ENCODE measurements at regions not wholly inside any gene's neighbourhood (a gene's known extent, or its start where the extent isn't known, plus 50 kb on each side); places are given as distances from the start of the nearest gene placed in this dataset.

- H3K4me3 ChIP-seq (ENCODE audit: low read depth, low read length), result no peak overlapping the region
- no peaks in the 10 kb centered on the region for H3K4me1 ChIP-seq
- Mint-ChIP-seq H3K27me3 (ENCODE audit: insufficient read depth, unreplicated experiment) (peaks cover 18% of the 10 kb centered on the region), H3K4me3 (ENCODE audit: unreplicated experiment) (no peak overlapping the region), H3K36me3 (ENCODE audit: insufficient read depth, unreplicated experiment) (no peaks in the 10 kb centered on the region), H3K4me1 (ENCODE audit: low read depth, unreplicated experiment) (no peaks in the 10 kb centered on the region), H3K27ac (ENCODE audit: unreplicated experiment) (no peak overlapping the region), H3K9me3 (ENCODE audit: unreplicated experiment) (no peaks in the 10 kb centered on the region)
- no peaks in the 10 kb centered on the region for H3K27me3 ChIP-seq (replicated peaks; ENCODE audit: control insufficient read depth, insufficient read depth, low read length)
- intact Hi-C loops (cut with micrococcal nuclease; ENCODE audit: unreplicated experiment), result no loop called here
- DNase-seq, result no peak
- BruUV-seq (replicated peaks), result no TSS peak
- H3K36me3 ChIP-seq (ENCODE audit: control insufficient read depth, insufficient read depth, low read length), result no peaks in the 10 kb centered on the region
- H3K9me3 ChIP-seq, result no peaks in the 10 kb centered on the region
- CTCF ChIA-PET, result no interaction called here
- no peak for TF ChIP-seq CTCF (IDR thresholded peaks at IDR 0.05; ENCODE audit: insufficient read depth in 1 of 2, low read depth in 1 of 2, low read length in 1 of 2, severe bottlenecking in 1 of 2, unreplicated experiment in 1 of 2)
- POLR2A ChIA-PET, result no interaction called here
These were observed 164.1 kb downstream of the ID4 start for GRCh38 chr6:20001286-20001685.

GRCh38 chr6:20006037-20006436, 168.9 kb downstream of the ID4 start:
- Histone ChIP-seq H3K36me3 (ENCODE audit: control insufficient read depth, insufficient read depth, low read length) (no peaks in the 10 kb centered on the region), H3K9me3 (no peaks in the 10 kb centered on the region), H3K4me3 (ENCODE audit: low read depth, low read length) (no peak overlapping the region), H3K27me3 (replicated peaks; ENCODE audit: control insufficient read depth, insufficient read depth, low read length) (no peaks in the 10 kb centered on the region), H3K4me1 (no peaks in the 10 kb centered on the region)
- POLR2A ChIA-PET, result no interaction called here
- intact Hi-C loops (cut with micrococcal nuclease; ENCODE audit: unreplicated experiment), result no loop called here
- Mint-ChIP-seq H3K9me3 (ENCODE audit: unreplicated experiment) (no peaks in the 10 kb centered on the region), H3K27me3 (ENCODE audit: insufficient read depth, unreplicated experiment) (peaks cover 15% of the 10 kb centered on the region), H3K27ac (ENCODE audit: unreplicated experiment) (no peak overlapping the region), H3K4me1 (ENCODE audit: low read depth, unreplicated experiment) (no peaks in the 10 kb centered on the region), H3K4me3 (ENCODE audit: unreplicated experiment) (no peak overlapping the region), H3K36me3 (ENCODE audit: insufficient read depth, unreplicated experiment) (no peaks in the 10 kb centered on the region)
- no TSS peak for BruUV-seq (replicated peaks)
- DNase-seq, result no peak
- CTCF ChIA-PET, result no interaction called here
- TF ChIP-seq CTCF (IDR thresholded peaks at IDR 0.05; ENCODE audit: insufficient read depth in 1 of 2, low read depth in 1 of 2, low read length in 1 of 2, severe bottlenecking in 1 of 2, unreplicated experiment in 1 of 2), result no peak

GRCh38 chr6:20008131-20008530, 171.0 kb downstream of the ID4 start:
- Mint-ChIP-seq H3K27ac (ENCODE audit: unreplicated experiment) (no peak overlapping the region), H3K4me3 (ENCODE audit: unreplicated experiment) (no peak overlapping the region), H3K27me3 (ENCODE audit: insufficient read depth, unreplicated experiment) (peaks cover 23% of the 10 kb centered on the region), H3K4me1 (ENCODE audit: low read depth, unreplicated experiment) (no peaks in the 10 kb centered on the region), H3K9me3 (ENCODE audit: unreplicated experiment) (no peaks in the 10 kb centered on the region), H3K36me3 (ENCODE audit: insufficient read depth, unreplicated experiment) (no peaks in the 10 kb centered on the region)
- Histone ChIP-seq H3K27me3 (replicated peaks; ENCODE audit: control insufficient read depth, insufficient read depth, low read length) (no peaks in the 10 kb centered on the region), H3K36me3 (ENCODE audit: control insufficient read depth, insufficient read depth, low read length) (no peaks in the 10 kb centered on the region), H3K9me3 (no peaks in the 10 kb centered on the region), H3K4me1 (no peaks in the 10 kb centered on the region), H3K4me3 (ENCODE audit: low read depth, low read length) (no peak overlapping the region)
- CTCF ChIA-PET, result interaction anchor here (0.7 kb wide), 1 partner anchor 18 kb away, joined by 4 read pairs; no protein-coding TSS in a partner anchor
- TF ChIP-seq CTCF (IDR thresholded peaks at IDR 0.05; ENCODE audit: insufficient read depth in 1 of 2, low read depth in 1 of 2, low read length in 1 of 2, severe bottlenecking in 1 of 2, unreplicated experiment in 1 of 2), result no peak
- intact Hi-C loops (cut with micrococcal nuclease; ENCODE audit: unreplicated experiment), result no loop called here
- POLR2A ChIA-PET, result no interaction called here
- BruUV-seq (replicated peaks), result no TSS peak
- no peak for DNase-seq
